GM12874 (cell line): ENCODE measurements at regions not wholly inside any gene's neighbourhood (a gene's known extent, or its start where the extent isn't known, plus 50 kb on each side); places are given as distances from the start of the nearest gene placed in this dataset.

Source experiments
- CTCF ChIP-seq: IDR thresholded peaks from 2 replicates; pipeline ENCODE4 v1.5.1; 2011; ENCODE audit warnings: low read depth, mild to moderate bottlenecking, control low read depth, low read length, moderate library complexity; ENCODE audit not compliant: insufficient read depth

- TF ChIP-seq CTCF = no peak
These were observed 171.0 kb upstream of the SHH start for GRCh38 chr7:155983176-155983815.

DNA sequence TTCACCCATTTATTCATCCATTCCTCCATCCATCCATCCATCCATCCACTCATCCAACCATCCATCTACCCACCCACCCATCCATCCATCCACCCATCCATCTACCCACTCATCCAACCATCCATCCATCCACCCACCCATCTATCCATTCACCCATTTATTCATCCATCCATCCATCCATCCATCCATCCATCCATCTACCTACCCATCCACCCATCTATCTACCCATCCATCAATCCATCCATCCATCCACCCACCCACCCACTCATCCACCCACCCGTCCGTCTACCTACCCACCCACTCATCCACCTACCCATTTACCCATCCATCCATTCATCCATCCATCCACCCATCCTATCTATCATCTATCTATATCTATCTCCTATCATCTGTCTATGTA lies 169.4 kb upstream of the SHH start:
- TF ChIP-seq CTCF = no peak

GRCh38 chr7:155980841-155981240 lies 168.6 kb upstream of the SHH start:
- no peak for TF ChIP-seq CTCF

GRCh38 chr7:155979994-155980393 lies 167.7 kb upstream of the SHH start:
- no peak for TF ChIP-seq CTCF

DNA sequence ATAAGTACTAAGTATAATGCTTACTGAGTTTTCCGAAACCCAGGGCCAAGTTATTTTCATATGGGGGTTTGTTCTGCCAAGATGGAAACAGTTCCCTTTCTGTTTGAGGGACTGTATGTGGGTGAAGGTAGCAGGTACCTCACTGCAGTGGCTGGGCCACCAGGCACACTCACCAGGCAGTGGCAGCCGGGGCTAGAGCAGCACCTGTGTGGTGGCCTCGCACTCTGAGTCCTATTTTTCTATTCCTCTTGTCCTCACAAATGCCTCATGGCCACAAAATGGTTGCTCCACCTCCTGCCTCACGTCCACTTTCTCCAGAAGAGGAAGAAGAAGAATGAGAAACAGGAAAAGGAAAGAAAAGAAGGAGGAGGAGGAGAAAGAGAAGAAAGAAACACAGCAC lies 167.3 kb upstream of the SHH start:
- no peak for TF ChIP-seq CTCF

- TF ChIP-seq CTCF = no peak
These were observed 163.2 kb upstream of the SHH start for GRCh38 chr7:155975490-155975889.

- TF ChIP-seq CTCF = no peak
These were observed 162.1 kb upstream of the SHH start for GRCh38 chr7:155974186-155974897.
